Endothelial cell of umbilical vein (primary cell): ENCODE measurements at regions not wholly inside any gene's neighbourhood (a gene's known extent, or its start where the extent isn't known, plus 50 kb on each side); places are given as distances from the start of the nearest gene placed in this dataset.

ENCODE experiments used
- BruUV-seq: library from RNA; stranded (reverse); fragments of 400-500 nt; replicated peaks from 2 replicates; lab custom pipeline; 2021; lab: Mats Ljungman, UMichigan
- CTCF ChIA-PET: fragments of 300-600, 350-600 bp; sonication (Branson Sonifier 250); formaldehyde crosslinking; loops from one replicate; lab custom pipeline; 2021; ENCODE audit warnings: antibody characterized with exemption, inconsistent platforms; lab: Charles Lee
- POLR2A ChIA-PET: fragments of 300-600, 350-600 bp; sonication (Branson Sonifier 250); formaldehyde crosslinking; loops from one replicate; lab custom pipeline; 2021; ENCODE audit warnings: antibody characterized with exemption, inconsistent platforms; lab: Charles Lee
- DNase-seq: peaks from one replicate; pipeline ENCODE4 v3.0.0-alpha.2; 2011; ENCODE audit warnings: low read depth, low spot score
- FAIRE-seq: peaks from 2 replicates; lab custom pipeline; 2011; peaks lifted over from hg19 to GRCh38; lab: Jason Lieb, UNC
- H2AFZ ChIP-seq: 2 replicates; pipeline ENCODE4 v1.6.0; 2012; ENCODE audit warnings: low read depth, low read length, control low read depth, inconsistent platforms
- H3K27ac ChIP-seq: 2 replicates; pipeline ENCODE4 v1.5.1; 2011; ENCODE audit warnings: low read depth, mild to moderate bottlenecking, control low read depth, low read length, moderate library complexity; ENCODE audit not compliant: insufficient read depth
- H3K27me3 ChIP-seq, 2 experiments: 2 replicates each; pipeline versions ENCODE4 v1.6.0 to v1.6.1; 2011; ENCODE audit warnings: low read length in 2 of 2, mixed read lengths in 1 of 2; ENCODE audit not compliant: control insufficient read depth in 2 of 2, insufficient read depth in 2 of 2
- H3K36me3 ChIP-seq, 2 experiments: 2 replicates in 1 of 2; 3 replicates in 1 of 2; pipeline ENCODE4 v1.5.1; 2011; ENCODE audit warnings: low read length in 2 of 2, mild to moderate bottlenecking in 1 of 2, moderate library complexity in 1 of 2; ENCODE audit not compliant: control insufficient read depth in 2 of 2, insufficient read depth in 2 of 2; ENCODE audit errors: extremely low read depth in 1 of 2
- H3K4me1 ChIP-seq: 3 replicates; pipeline ENCODE4 v1.5.1; 2011; ENCODE audit warnings: mild to moderate bottlenecking, low read length; ENCODE audit not compliant: control insufficient read depth, insufficient read depth; ENCODE audit errors: extremely low read depth
- H3K4me2 ChIP-seq: 2 replicates; pipeline ENCODE4 v1.6.1; 2011; ENCODE audit warnings: low read length, control low read depth, mixed read lengths; ENCODE audit not compliant: insufficient read depth
- H3K4me3 ChIP-seq, 3 experiments: fragments of 200-600 bp in 1 of 3; sonication (generic), shearing (Covaris generic) in 1 of 3; replicated peaks in 1 of 3; 2 replicates each; pipeline ENCODE4 v1.5.1; 2011 to 2016; ENCODE audit warnings: control low read depth in 3 of 3, low read length in 3 of 3, mild to moderate bottlenecking in 2 of 3, inconsistent platforms in 1 of 3, low read depth in 1 of 3, moderate library complexity in 1 of 3; ENCODE audit not compliant: insufficient read depth in 1 of 3
- H3K79me2 ChIP-seq: 2 replicates; pipeline ENCODE4 v1.6.0; 2012; ENCODE audit warnings: low read length, inconsistent platforms; ENCODE audit not compliant: control insufficient read depth, insufficient read depth
- H3K9ac ChIP-seq: replicated peaks from 2 replicates; pipeline ENCODE3; 2011; ENCODE audit warnings: low read length, control low read depth; ENCODE audit not compliant: insufficient read depth; ENCODE audit errors: extremely low read depth
- H3K9me1 ChIP-seq: replicated peaks from 3 replicates; pipeline ENCODE4 v1.6.0; 2011; ENCODE audit warnings: mild to moderate bottlenecking, low read length; ENCODE audit not compliant: control insufficient read depth, insufficient read depth; ENCODE audit errors: extremely low read depth
- H3K9me3 ChIP-seq: replicated peaks from 2 replicates; pipeline ENCODE4 v1.5.1; 2012; ENCODE audit warnings: low read length, inconsistent platforms; ENCODE audit not compliant: control insufficient read depth, insufficient read depth
- H4K20me1 ChIP-seq: replicated peaks from 2 replicates; pipeline ENCODE3; 2011; ENCODE audit warnings: mild to moderate bottlenecking, low read length; ENCODE audit not compliant: control insufficient read depth, insufficient read depth; ENCODE audit errors: extremely low read depth
- CTCF ChIP-seq, 2 donors: IDR thresholded peaks; 1 replicate in 1 of 2; 2 replicates in 1 of 2; pipeline ENCODE4 v1.5.1; 2011; ENCODE audit warnings: low read length in 2 of 2, mild to moderate bottlenecking in 2 of 2, moderate library complexity in 2 of 2, control low read depth in 1 of 2, inconsistent platforms in 1 of 2, low read depth in 1 of 2; ENCODE audit not compliant: insufficient read depth in 1 of 2; ENCODE audit errors: extremely low read depth in 1 of 2
- EZH2 ChIP-seq: IDR thresholded peaks from 2 replicates; pipeline ENCODE4 v1.6.1; 2012; ENCODE audit warnings: borderline replicate concordance, low read depth, mild to moderate bottlenecking, moderate library complexity, low read length, inconsistent platforms; ENCODE audit not compliant: severe bottlenecking
- JUN ChIP-seq: IDR thresholded peaks from 2 replicates; pipeline ENCODE4 v1.6.1; 2011; ENCODE audit warnings: borderline replicate concordance, low read depth; ENCODE audit not compliant: insufficient read length, insufficient read depth
- MYC ChIP-seq: IDR thresholded peaks from one replicate; pipeline ENCODE4 v1.6.1; 2011; ENCODE audit warnings: mild to moderate bottlenecking, low read depth, low read length
- POLR2A ChIP-seq: IDR thresholded peaks from 2 replicates; pipeline ENCODE4 v1.6.1; 2012; ENCODE audit warnings: low read depth, mild to moderate bottlenecking, control low read depth, low read length
- POLR2AphosphoS5 ChIP-seq: IDR thresholded peaks from 2 replicates; pipeline ENCODE4 v1.6.1; 2012; ENCODE audit warnings: low read depth, mild to moderate bottlenecking, control low read depth, low read length, moderate library complexity; ENCODE audit not compliant: insufficient read depth
- dilution Hi-C: fragments of 300-500 bp; cut with MboI; formaldehyde crosslinking; loops from one replicate; pipeline ENCODE4 v1.15.0; 2019; ENCODE audit warnings: low sequenced_read_pairs; ENCODE audit not compliant: extremely low pct_ligation_motif_present
- intact Hi-C: fragments of 100-400 bp; cut with micrococcal nuclease; formaldehyde crosslinking; loops from one replicate; pipeline ENCODE4 v1.10.0; 2022
- TF ChIP-seq, protein P1 (sequence below): IDR thresholded peaks from 2 replicates; pipeline ENCODE4 v1.6.1; 2011; ENCODE audit not compliant: insufficient read depth, insufficient read length

GRCh38 chr16:8492690-8493089, 97.6 kb downstream of the TMEM114 start:
- no peak overlapping the region for H3K4me2 ChIP-seq
- dilution Hi-C loops (no loop called here), intact Hi-C loops (no loop called here)
- DNase-seq: no peak
- POLR2A ChIA-PET: no interaction called here
- H3K79me2 ChIP-seq: no peaks in the 10 kb centered on the region
- no peak overlapping the region for H3K9ac ChIP-seq
- H3K4me1 ChIP-seq: no peaks in the 10 kb centered on the region
- H2AFZ ChIP-seq: no peak overlapping the region
- no peaks in the 10 kb centered on the region for H3K9me1 ChIP-seq
- no peaks in the 10 kb centered on the region for H3K27me3 ChIP-seq
- no TSS peak for BruUV-seq
- no peak for FAIRE-seq
- no peaks in the 10 kb centered on the region for H4K20me1 ChIP-seq
- no peak overlapping the region for H3K27ac ChIP-seq
- H3K9me3 ChIP-seq: peaks cover 2% of the 10 kb centered on the region
- TF ChIP-seq, protein P1, sequence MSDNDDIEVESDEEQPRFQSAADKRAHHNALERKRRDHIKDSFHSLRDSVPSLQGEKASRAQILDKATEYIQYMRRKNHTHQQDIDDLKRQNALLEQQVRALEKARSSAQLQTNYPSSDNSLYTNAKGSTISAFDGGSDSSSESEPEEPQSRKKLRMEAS: no peak
- TF ChIP-seq POLR2A (no peak), EZH2 (no peak), CTCF (IDR thresholded peaks at IDR 0.05; ENCODE audit: extremely low read depth in 1 of 2, insufficient read depth in 1 of 2, low read depth in 1 of 2, low read length in 2 of 2) (no peak), POLR2AphosphoS5 (no peak), JUN (no peak), MYC (no peak)
- no peaks in the 10 kb centered on the region for H3K36me3 ChIP-seq
- CTCF ChIA-PET: no interaction called here
- no peak overlapping the region for H3K4me3 ChIP-seq
